Chondrocyte (in vitro differentiated cells): ENCODE measurements at regions not wholly inside any gene's neighbourhood (a gene's known extent, or its start where the extent isn't known, plus 50 kb on each side); places are given as distances from the start of the nearest gene placed in this dataset.
"Not testable (repeated sequence)": the region's sequence is repeated elsewhere in the genome, so short reads cannot be mapped to it uniquely, and the experiment has no call there.

Source experiments
- DNase-seq: peaks from one replicate; pipeline ENCODE4 v3.0.0; 2021; ENCODE audit warnings: mixed read lengths, low spot score
- H3K27ac Mint-ChIP-seq: one replicate; pipeline ENCODE4 v1.8.0; 2021; ENCODE audit warnings: mild to moderate bottlenecking, moderate library complexity, mixed read lengths; ENCODE audit not compliant: unreplicated experiment
- H3K27me3 Mint-ChIP-seq: 2 replicates; pipeline ENCODE4 v1.8.0; 2021; ENCODE audit warnings: low read depth, mixed read lengths
- H3K36me3 Mint-ChIP-seq: 2 replicates; pipeline ENCODE4 v1.8.0; 2021; ENCODE audit warnings: low read depth, mixed read lengths
- H3K4me1 Mint-ChIP-seq: 2 replicates; pipeline ENCODE4 v1.8.0; 2021; ENCODE audit warnings: low read depth, mild to moderate bottlenecking, mixed read lengths
- H3K4me3 Mint-ChIP-seq: one replicate; pipeline ENCODE4 v1.8.0; 2021; ENCODE audit warnings: mild to moderate bottlenecking, moderate library complexity, mixed read lengths; ENCODE audit not compliant: unreplicated experiment
- H3K9me3 Mint-ChIP-seq: 2 replicates; pipeline ENCODE4 v1.8.0; 2021; ENCODE audit warnings: low read depth, mixed read lengths
- TF ChIP-seq, protein P1 (sequence below): fragments of 200-600 bp; sonication (generic); IDR thresholded peaks from 2 replicates; pipeline ENCODE4 v1.5.0; 2021; ENCODE audit warnings: antibody characterized with exemption, mild to moderate bottlenecking, moderate library complexity

DNA sequence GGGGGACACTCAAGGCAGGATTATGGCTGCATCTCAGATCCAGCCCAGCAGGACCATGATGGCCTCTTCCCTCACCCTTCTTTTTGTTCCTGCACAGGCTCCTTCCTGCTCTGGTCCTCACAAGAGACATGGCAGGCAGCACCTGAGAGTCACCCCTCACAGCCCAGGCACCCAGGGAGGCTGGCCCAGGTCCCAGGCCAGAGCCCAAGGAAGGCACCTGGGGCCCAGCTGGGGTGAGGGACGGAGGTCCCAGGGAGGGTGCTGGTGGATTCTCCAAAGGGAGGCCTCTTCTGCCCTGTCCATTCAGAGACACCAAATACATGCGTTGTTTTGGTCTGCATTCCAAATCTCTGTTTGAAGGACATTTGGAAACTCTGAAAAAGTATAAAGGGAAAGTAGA is 285.4 kb upstream of the HS6ST1 start:
- Mint-ChIP-seq H3K27me3 (no peaks in the 10 kb centered on the region), H3K4me1 (no peaks in the 10 kb centered on the region), H3K9me3 (no peaks in the 10 kb centered on the region), H3K27ac (no peak overlapping the region), H3K36me3 (no peaks in the 10 kb centered on the region), H3K4me3 (no peak overlapping the region)
- DNase-seq: peak; percentile 76
- TF ChIP-seq, protein P1, sequence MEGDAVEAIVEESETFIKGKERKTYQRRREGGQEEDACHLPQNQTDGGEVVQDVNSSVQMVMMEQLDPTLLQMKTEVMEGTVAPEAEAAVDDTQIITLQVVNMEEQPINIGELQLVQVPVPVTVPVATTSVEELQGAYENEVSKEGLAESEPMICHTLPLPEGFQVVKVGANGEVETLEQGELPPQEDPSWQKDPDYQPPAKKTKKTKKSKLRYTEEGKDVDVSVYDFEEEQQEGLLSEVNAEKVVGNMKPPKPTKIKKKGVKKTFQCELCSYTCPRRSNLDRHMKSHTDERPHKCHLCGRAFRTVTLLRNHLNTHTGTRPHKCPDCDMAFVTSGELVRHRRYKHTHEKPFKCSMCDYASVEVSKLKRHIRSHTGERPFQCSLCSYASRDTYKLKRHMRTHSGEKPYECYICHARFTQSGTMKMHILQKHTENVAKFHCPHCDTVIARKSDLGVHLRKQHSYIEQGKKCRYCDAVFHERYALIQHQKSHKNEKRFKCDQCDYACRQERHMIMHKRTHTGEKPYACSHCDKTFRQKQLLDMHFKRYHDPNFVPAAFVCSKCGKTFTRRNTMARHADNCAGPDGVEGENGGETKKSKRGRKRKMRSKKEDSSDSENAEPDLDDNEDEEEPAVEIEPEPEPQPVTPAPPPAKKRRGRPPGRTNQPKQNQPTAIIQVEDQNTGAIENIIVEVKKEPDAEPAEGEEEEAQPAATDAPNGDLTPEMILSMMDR: no peak

DNA sequence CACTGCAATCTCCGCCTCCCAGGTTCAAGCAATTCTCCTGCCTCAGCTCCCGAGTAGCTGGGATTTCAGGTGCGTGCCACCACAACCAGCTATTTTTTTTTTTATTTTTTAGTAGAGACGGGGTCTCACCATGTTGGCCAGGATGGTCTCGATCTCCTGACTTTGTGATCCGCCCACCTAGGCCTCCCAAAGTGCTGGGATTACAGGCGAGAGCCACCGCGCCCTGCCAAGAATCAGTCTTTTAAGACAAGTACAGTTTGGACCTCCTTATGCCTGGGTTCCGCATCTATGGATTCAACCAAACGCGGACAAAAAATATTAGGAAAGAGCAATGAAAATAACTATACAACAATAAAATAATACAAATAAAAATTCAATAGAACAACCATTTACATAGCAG is 285.9 kb upstream of the HS6ST1 start:
- not testable (repeated sequence) for H3K27me3 Mint-ChIP-seq, H3K4me3 Mint-ChIP-seq, H3K4me1 Mint-ChIP-seq, H3K36me3 Mint-ChIP-seq, H3K9me3 Mint-ChIP-seq, DNase-seq, H3K27ac Mint-ChIP-seq

DNA sequence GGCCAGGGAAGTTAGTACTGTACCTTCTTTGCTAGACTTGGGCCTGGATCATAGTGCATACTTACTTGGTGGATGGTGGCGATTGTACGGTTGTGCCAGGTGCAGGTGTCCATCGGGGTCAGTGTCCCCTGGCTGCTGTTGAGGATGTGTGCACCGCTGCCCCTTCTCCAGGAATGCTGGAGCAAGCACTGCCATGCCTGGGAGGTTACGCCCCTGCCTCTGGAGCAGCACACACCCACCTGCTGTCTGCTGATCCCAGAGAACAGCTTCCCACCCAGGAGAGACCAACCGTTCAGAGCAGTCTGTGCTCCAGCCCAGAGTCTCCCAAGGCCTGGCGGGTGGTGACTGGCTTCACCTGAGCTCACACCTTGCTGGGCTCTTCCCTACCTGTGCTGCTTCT is 286.8 kb upstream of the HS6ST1 start:
- no peak overlapping the region for H3K27ac Mint-ChIP-seq

DNA sequence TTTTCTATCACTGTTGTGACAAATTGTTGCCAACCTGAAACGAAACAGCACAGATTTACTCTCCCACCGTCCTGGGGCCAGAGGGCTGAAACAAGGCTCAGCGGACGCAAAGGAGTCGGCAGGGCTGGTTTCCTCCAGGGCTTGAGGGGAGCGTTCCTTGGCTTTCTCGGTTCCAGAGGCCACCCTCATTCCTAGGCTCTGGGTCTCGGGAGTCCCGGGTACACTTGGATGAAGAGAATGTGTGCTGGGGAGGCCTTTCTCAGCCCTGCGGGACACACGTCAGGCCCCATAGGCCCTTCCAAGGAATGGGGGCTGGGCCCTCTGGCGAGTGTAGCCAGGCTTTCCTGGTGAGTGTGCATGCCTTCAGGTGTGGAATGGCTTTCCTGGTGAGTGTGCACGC is 287.3 kb upstream of the HS6ST1 start:
- Mint-ChIP-seq H3K4me3 (no peak overlapping the region), H3K27ac (no peak overlapping the region), H3K9me3 (no peaks in the 10 kb centered on the region), H3K36me3 (no peaks in the 10 kb centered on the region), H3K4me1 (no peaks in the 10 kb centered on the region), H3K27me3 (no peaks in the 10 kb centered on the region)
- TF ChIP-seq, protein P1: no peak
- DNase-seq: peak; percentile 44

More for the DNA sequence above, 286.8 kb upstream of the HS6ST1 start:
- Mint-ChIP-seq H3K27me3 (no peaks in the 10 kb centered on the region), H3K9me3 (no peaks in the 10 kb centered on the region), H3K36me3 (no peaks in the 10 kb centered on the region), H3K4me3 (no peak overlapping the region), H3K4me1 (no peaks in the 10 kb centered on the region)
- peak; percentile 44 for DNase-seq
- TF ChIP-seq, protein P1: no peak

DNA sequence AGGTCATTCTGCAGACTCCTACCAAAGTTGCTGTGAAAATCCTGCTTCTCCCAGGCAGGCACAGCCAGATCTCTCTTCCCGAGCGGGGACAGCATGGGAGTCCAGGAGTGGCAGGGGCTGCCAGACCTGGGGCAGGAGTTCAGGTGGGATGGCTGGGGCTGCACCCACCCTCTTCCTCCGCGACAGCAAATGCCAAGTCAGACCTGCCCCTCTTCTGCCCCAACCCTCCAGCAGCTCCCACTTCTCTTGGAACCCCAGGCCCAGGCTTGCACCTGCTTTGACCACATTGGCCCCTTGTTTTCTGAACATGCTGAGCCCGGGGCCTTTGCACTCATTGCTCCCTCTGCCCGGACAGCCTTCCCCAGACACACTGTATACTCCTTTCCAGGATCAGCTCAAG is 288.2 kb upstream of the HS6ST1 start:
- Mint-ChIP-seq H3K9me3 (no peaks in the 10 kb centered on the region), H3K36me3 (no peaks in the 10 kb centered on the region), H3K27me3 (no peaks in the 10 kb centered on the region), H3K4me1 (no peaks in the 10 kb centered on the region), H3K27ac (no peak overlapping the region), H3K4me3 (no peak overlapping the region)
- peak; percentile 60 for DNase-seq
- TF ChIP-seq, protein P1: no peak

DNA sequence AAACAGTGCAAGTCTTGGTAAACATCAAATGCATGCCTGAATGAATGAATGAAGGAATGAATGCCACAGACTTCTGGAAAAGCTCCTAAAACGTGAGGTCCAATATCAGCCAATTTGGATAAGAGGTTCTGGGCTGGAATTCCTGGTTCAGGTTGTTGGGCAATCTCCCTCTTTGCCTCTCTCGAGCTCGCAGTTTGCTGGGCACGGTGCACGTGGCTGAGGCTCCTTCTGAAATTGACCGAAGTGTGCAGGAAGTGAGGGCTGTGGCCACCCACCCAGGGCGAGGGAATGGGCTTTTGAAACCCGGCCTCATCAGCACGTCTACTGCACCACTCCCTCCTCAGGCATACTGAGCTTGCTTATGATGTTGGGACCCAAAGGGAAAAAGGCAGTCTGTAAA is 288.8 kb upstream of the HS6ST1 start:
- TF ChIP-seq, protein P1: no peak
- Mint-ChIP-seq H3K36me3 (no peaks in the 10 kb centered on the region), H3K4me3 (no peak overlapping the region), H3K27ac (no peak overlapping the region), H3K27me3 (no peaks in the 10 kb centered on the region), H3K4me1 (no peaks in the 10 kb centered on the region), H3K9me3 (no peaks in the 10 kb centered on the region)
- DNase-seq: peak; percentile 53
